ENCODE measurements at regions not wholly inside any gene's neighbourhood (a gene's known extent, or its start where the extent isn't known, plus 50 kb on each side); places are given as distances from the start of the nearest gene placed in this dataset.

GRCh38 chr6:71733970-71734899 is 152.1 kb upstream of the RIMS1 start:
- TF ChIP-seq CREB5 (CRISPR knock-in tag; IDR thresholded peaks at IDR 0.05; ENCODE audit: low read depth) = no peak
- TF ChIP-seq ESRRG (CRISPR knock-in tag; IDR thresholded peaks at IDR 0.05) = no peak
- no peak for TF ChIP-seq PATZ1 (CRISPR knock-in tag; IDR thresholded peaks at IDR 0.05; ENCODE audit: borderline replicate concordance)
- no peak for TF ChIP-seq ZNF565 (CRISPR knock-in tag; conservative IDR thresholded peaks at IDR 0.05; ENCODE audit: low read depth)
- TF ChIP-seq ARNTL (CRISPR knock-in tag; IDR thresholded peaks at IDR 0.05; ENCODE audit: borderline replicate concordance, low read depth) = no peak
- TF ChIP-seq TSHZ2 (CRISPR knock-in tag; IDR thresholded peaks at IDR 0.05) = no peak
- no peak for TF ChIP-seq TOX (CRISPR knock-in tag; IDR thresholded peaks at IDR 0.05; ENCODE audit: borderline replicate concordance)
- TF ChIP-seq ZC3H10 (CRISPR knock-in tag; IDR thresholded peaks at IDR 0.05) = no peak

All from SK-N-SH treated with all-trans-retinoic acid at 6 μM for 48 hours (cell line).